WTC11 (cell line): ENCODE measurements at regions not wholly inside any gene's neighbourhood (a gene's known extent, or its start where the extent isn't known, plus 50 kb on each side); places are given as distances from the start of the nearest gene placed in this dataset.

Source experiments
- ARID4B ChIP-seq: sonication (generic); formaldehyde crosslinking; IDR thresholded peaks from 2 replicates; pipeline ENCODE4 v1.8.0; 2023; ENCODE audit warnings: missing genetic modification reagents, mild to moderate bottlenecking, borderline replicate concordance
- CTCF ChIP-seq: fragments of 200-600 bp; IDR thresholded peaks from 2 replicates; pipeline ENCODE4 v1.8.0; 2022; ENCODE audit warnings: antibody characterized with exemption
- E2F4 ChIP-seq: sonication (generic); formaldehyde crosslinking; IDR thresholded peaks from 2 replicates; pipeline ENCODE4 v1.8.1; 2022; ENCODE audit warnings: low read depth, mild to moderate bottlenecking, moderate library complexity, missing genetic modification reagents, borderline replicate concordance
- FOXJ3 ChIP-seq: sonication (generic); formaldehyde crosslinking; IDR thresholded peaks from 2 replicates; pipeline ENCODE4 v1.9.0; 2021; ENCODE audit warnings: missing genetic modification reagents, mild to moderate bottlenecking, borderline replicate concordance
- JUN ChIP-seq: sonication (generic); formaldehyde crosslinking; IDR thresholded peaks from 2 replicates; pipeline ENCODE4 v1.8.0; 2023; ENCODE audit warnings: mild to moderate bottlenecking, missing genetic modification reagents
- MLX ChIP-seq: sonication (generic); formaldehyde crosslinking; IDR thresholded peaks from 2 replicates; pipeline ENCODE4 v1.8.1; 2023; ENCODE audit warnings: mild to moderate bottlenecking, missing genetic modification reagents, moderate library complexity
- NFYB ChIP-seq: sonication (generic); formaldehyde crosslinking; conservative IDR thresholded peaks from 2 replicates; pipeline ENCODE4 v1.8.0; 2022; ENCODE audit warnings: low read depth, missing genetic modification reagents
- SP1 ChIP-seq: sonication (generic); formaldehyde crosslinking; conservative IDR thresholded peaks from 2 replicates; pipeline ENCODE4 v1.8.1; 2022; ENCODE audit warnings: missing genetic modification reagents
- TP53 ChIP-seq: sonication (generic); formaldehyde crosslinking; IDR thresholded peaks from 2 replicates; pipeline ENCODE4 v1.8.1; 2023; ENCODE audit warnings: mild to moderate bottlenecking, missing genetic modification reagents
- ZNF121 ChIP-seq: sonication (generic); formaldehyde crosslinking; IDR thresholded peaks from 2 replicates; pipeline ENCODE4 v1.8.0; 2023; ENCODE audit warnings: missing genetic modification reagents
- ZNF416 ChIP-seq: fragments of 250-450 bp; sonication (Bioruptor Pico); IDR thresholded peaks from 2 replicates; pipeline ENCODE4 v1.9.0; 2021; ENCODE audit warnings: mild to moderate bottlenecking, inconsistent platforms

GRCh38 chr6:97459535-97459934, 176.5 kb upstream of the MMS22L start:
- TF ChIP-seq CTCF (no peak), JUN (no peak), E2F4 (no peak), TP53 (no peak), NFYB (no peak), ZNF121 (CRISPR knock-in tag) (no peak), SP1 (CRISPR knock-in tag) (no peak), ARID4B (CRISPR knock-in tag) (no peak), ZNF416 (CRISPR knock-in tag) (no peak), MLX (no peak), FOXJ3 (CRISPR knock-in tag) (no peak)
